ENCODE measurements at regions not wholly inside any gene's neighbourhood (a gene's known extent, or its start where the extent isn't known, plus 50 kb on each side); places are given as distances from the start of the nearest gene placed in this dataset.

DNA sequence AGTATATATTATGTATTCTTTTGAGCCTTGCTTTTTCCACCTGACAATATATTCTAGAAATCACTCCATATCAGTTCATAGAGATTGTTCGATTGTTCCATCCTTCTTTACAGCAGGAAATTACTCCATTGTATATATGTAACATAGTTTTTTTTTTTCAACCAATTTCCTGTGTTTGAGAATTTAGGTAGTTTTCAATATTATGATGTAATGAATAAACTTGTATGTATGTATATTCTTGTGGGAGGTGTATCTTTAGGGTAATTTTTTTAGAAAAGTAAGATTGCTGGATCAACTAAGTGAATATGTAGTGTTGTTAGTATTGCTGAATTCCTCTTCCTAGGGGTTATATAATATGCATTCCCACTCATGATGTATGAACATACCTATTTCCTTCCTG lies 165.9 kb upstream of the PITX1 start:
- Mint-ChIP-seq H3K4me1 (peaks cover 0 to 4% (median 0%) of the 10 kb centered on the region in 7 donors), H3K9me3 (peaks cover 3 to 28% (median 18%) of the 10 kb centered on the region in 11 donors), H3K27me3 (peaks cover 23 to 74% (median 40%) of the 10 kb centered on the region in 5 donors), H3K27ac (no peak overlapping the region), H3K36me3 (peaks cover 0 to 7% (median 6%) of the 10 kb centered on the region in 5 donors), H3K4me3 (no peak overlapping the region)
- ChIA-PET POLR2A (no interaction called here), CTCF (no interaction called here)
- Histone ChIP-seq H3K36me3 (ENCODE audit: control insufficient read depth in 2 of 3, insufficient read depth in 3 of 3, low read length in 3 of 3) (no peaks in the 10 kb centered on the region), H3K27me3 (ENCODE audit: control insufficient read depth in 2 of 2, insufficient read depth in 2 of 2, low read length in 2 of 2) (no peaks in the 10 kb centered on the region), H3K9me3 (ENCODE audit: control insufficient read depth in 2 of 3, low read length in 3 of 3) (peaks cover 0 to 13% (median 0%) of the 10 kb centered on the region in 3 experiments), H3K4me3 (ENCODE audit: low read length) (no peak overlapping the region), H3K4me1 (ENCODE audit: control insufficient read depth in 2 of 2, insufficient read depth in 2 of 2, low read length in 2 of 2) (no peaks in the 10 kb centered on the region), H3K27ac (ENCODE audit: low read depth, low read length) (no peak overlapping the region)
- ATAC-seq (no peak), DNase-seq (no peak)
- intact Hi-C loops (cut with micrococcal nuclease) = loop anchor here in 1 of 2 donors (10.0 kb wide), 1 partner anchor 345 kb away; no protein-coding TSS in a partner anchor

DNA sequence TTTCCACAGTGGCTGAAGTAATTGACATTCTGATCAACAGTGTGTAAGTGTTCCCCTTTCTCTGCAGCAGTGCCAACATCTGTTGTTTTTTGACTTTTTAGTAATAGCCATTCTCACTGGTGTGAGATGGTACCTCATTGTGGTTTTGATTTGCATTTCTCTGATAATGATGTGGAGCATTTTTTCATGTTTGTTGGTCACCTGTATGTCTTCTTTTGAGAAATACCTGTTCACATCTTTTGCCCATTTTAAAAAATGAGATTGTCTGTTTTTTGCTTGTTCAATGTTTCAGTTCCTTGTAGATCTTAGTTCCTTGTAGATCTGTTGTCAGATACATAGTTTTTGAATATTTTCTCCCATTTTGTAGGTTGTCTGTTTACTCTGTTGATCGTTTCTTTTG lies 162.5 kb upstream of the PITX1 start:
- ChIA-PET POLR2A (no interaction called here), CTCF (no interaction called here)
- Mint-ChIP-seq H3K4me3 (no peak overlapping the region), H3K27me3 (peaks cover 10 to 81% (median 20%) of the 10 kb centered on the region in 5 donors), H3K9me3 (peaks cover 0 to 3% (median 0%) of the 10 kb centered on the region in 11 donors), H3K4me1 (no peaks in the 10 kb centered on the region), H3K36me3 (no peaks in the 10 kb centered on the region), H3K27ac (no peak overlapping the region)
- Histone ChIP-seq H3K36me3 (ENCODE audit: control insufficient read depth in 2 of 3, insufficient read depth in 3 of 3, low read length in 3 of 3) (no peaks in the 10 kb centered on the region), H3K9me3 (ENCODE audit: control insufficient read depth in 2 of 3, low read length in 3 of 3) (no peaks in the 10 kb centered on the region), H3K4me1 (ENCODE audit: control insufficient read depth in 2 of 2, insufficient read depth in 2 of 2, low read length in 2 of 2) (no peaks in the 10 kb centered on the region), H3K27me3 (ENCODE audit: control insufficient read depth in 2 of 2, insufficient read depth in 2 of 2, low read length in 2 of 2) (no peaks in the 10 kb centered on the region), H3K4me3 (ENCODE audit: low read length) (no peak overlapping the region), H3K27ac (ENCODE audit: low read depth, low read length) (no peak overlapping the region)
- DNase-seq = no peak
- intact Hi-C loops (cut with micrococcal nuclease) = loop anchor here in 1 of 2 donors (10.0 kb wide), 1 partner anchor 342 kb away; no protein-coding TSS in a partner anchor
- ATAC-seq = no peak

DNA sequence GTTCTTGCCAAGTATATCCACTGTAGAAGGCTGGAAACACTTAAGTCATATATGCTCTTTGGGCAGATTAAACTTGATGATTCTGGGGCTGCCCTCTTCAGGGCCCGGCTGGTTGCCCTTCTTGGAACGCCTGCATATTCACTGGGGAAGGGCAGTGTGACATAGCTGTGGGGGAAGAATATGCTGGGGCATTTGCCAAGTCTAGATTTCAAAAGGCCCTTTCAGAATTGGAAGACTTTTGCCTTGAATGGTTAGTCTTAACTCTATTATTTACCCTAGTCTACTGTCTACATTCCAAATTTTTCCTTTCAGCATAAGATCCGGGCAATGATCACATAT lies 161.2 kb upstream of the PITX1 start:
- no peak overlapping the region for H3K4me3 ChIP-seq (ENCODE audit: low read length)
- Mint-ChIP-seq H3K4me1 (peaks cover 0 to 8% (median 2%) of the 10 kb centered on the region in 7 donors), H3K36me3 (no peaks in the 10 kb centered on the region), H3K27ac (no peak overlapping the region), H3K4me3 (no peak overlapping the region), H3K9me3 (peaks cover 0 to 3% (median 0%) of the 10 kb centered on the region in 11 donors), H3K27me3 (peaks cover 14 to 83% (median 24%) of the 10 kb centered on the region in 5 donors)
- DNase-seq (no peak), ATAC-seq (no peak)
- ChIA-PET CTCF (no interaction called here), POLR2A (no interaction called here)
- no peaks in the 10 kb centered on the region for H3K36me3 ChIP-seq (ENCODE audit: control insufficient read depth in 2 of 3, insufficient read depth in 3 of 3, low read length in 3 of 3)
- no peaks in the 10 kb centered on the region for H3K9me3 ChIP-seq (ENCODE audit: control insufficient read depth in 2 of 3, low read length in 3 of 3)
- H3K27me3 ChIP-seq (ENCODE audit: control insufficient read depth in 2 of 2, insufficient read depth in 2 of 2, low read length in 2 of 2) = no peaks in the 10 kb centered on the region
- no peak overlapping the region for H3K27ac ChIP-seq (ENCODE audit: low read depth, low read length)
- intact Hi-C loops (cut with micrococcal nuclease) = loop anchor here in 1 of 2 donors (10.0 kb wide), 1 partner anchor 340 kb away; no protein-coding TSS in a partner anchor
- peaks cover 0 to 7% of the 10 kb centered on the region in 2 donors for H3K4me1 ChIP-seq (ENCODE audit: control insufficient read depth in 2 of 2, insufficient read depth in 2 of 2, low read length in 2 of 2)

DNA sequence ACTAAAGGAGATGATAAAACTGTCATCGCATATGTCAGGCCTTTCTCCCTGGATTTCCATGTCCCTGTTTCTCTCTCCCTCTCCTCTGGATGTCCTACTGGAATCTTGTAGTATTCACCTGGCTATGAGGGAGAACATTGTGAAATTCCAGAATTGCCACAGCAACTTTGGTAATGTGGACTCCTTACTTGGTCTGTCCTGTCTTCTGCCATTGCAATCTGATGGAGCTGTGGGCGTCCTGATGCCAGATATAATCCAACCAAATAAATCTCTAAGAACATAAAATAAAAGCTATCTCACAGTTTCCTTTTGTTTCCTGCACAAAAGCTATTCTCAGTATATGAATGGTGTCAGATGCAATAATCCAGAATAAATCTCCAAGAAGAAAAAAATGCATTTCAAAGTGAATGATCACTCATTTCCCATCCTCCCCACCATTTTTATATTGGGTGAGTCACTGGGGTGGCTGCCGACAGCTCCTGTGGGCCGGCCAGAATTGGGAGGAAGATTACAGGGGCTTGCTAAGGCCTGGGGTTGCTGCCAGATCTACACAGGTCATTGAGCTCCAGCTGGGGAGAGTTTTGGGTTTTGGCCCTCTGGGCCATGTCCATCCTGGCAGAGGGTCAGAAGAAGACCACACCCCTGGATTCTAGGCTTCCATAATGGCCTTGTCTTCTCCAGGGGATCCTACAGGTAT lies 160.7 kb upstream of the PITX1 start:
- Mint-ChIP-seq H3K27me3 (peaks cover 19 to 83% (median 24%) of the 10 kb centered on the region in 5 donors), H3K27ac (no peak overlapping the region), H3K9me3 (peaks cover 0 to 3% (median 0%) of the 10 kb centered on the region in 11 donors), H3K4me3 (no peak overlapping the region), H3K36me3 (no peaks in the 10 kb centered on the region), H3K4me1 (peaks cover 0 to 8% (median 2%) of the 10 kb centered on the region in 7 donors)
- intact Hi-C loops (cut with micrococcal nuclease) = loop anchor here (5.0 to 10.0 kb wide), 3 partner anchors 287 to 412 kb away; partner anchors contain the start of gene PCBD2 (in 1 of the 2)
- Histone ChIP-seq H3K9me3 (ENCODE audit: control insufficient read depth in 2 of 3, low read length in 3 of 3) (no peaks in the 10 kb centered on the region), H3K4me3 (ENCODE audit: low read length) (no peak overlapping the region), H3K27me3 (ENCODE audit: control insufficient read depth in 2 of 2, insufficient read depth in 2 of 2, low read length in 2 of 2) (no peaks in the 10 kb centered on the region), H3K4me1 (ENCODE audit: control insufficient read depth in 2 of 2, insufficient read depth in 2 of 2, low read length in 2 of 2) (peaks cover 0 to 7% of the 10 kb centered on the region in 2 donors), H3K27ac (ENCODE audit: low read depth, low read length) (no peak overlapping the region), H3K36me3 (ENCODE audit: control insufficient read depth in 2 of 3, insufficient read depth in 3 of 3, low read length in 3 of 3) (no peaks in the 10 kb centered on the region)
- DNase-seq = no peak
- ChIA-PET POLR2A (no interaction called here), CTCF (no interaction called here)
- no peak for ATAC-seq

DNA sequence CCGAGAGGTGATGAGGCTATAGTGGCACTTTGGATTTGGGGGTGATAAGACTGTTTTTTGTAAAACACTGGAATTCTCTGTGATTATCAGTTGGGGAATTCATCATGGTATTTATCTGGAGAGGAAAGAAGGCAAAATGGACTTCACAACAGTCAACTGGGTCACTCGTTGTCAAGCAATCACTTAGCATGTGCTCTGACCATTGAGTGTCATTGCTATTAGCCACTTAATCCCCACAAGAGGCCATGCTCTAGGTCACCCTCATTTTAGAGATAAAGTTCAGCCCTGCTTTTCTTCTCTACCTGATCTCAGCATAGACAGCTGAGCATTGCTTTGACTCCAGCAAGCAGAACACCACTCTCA lies 160.1 kb upstream of the PITX1 start:
- peaks cover 0 to 8% (median 2%) of the 10 kb centered on the region in 7 donors for H3K4me1 Mint-ChIP-seq
- H3K27ac Mint-ChIP-seq = no peak overlapping the region
- ChIA-PET CTCF (no interaction called here), POLR2A (no interaction called here)
- peaks cover 21 to 82% (median 26%) of the 10 kb centered on the region in 5 donors for H3K27me3 Mint-ChIP-seq
- Histone ChIP-seq H3K4me3 (ENCODE audit: low read length) (no peak overlapping the region), H3K9me3 (ENCODE audit: control insufficient read depth in 2 of 3, low read length in 3 of 3) (no peaks in the 10 kb centered on the region), H3K27me3 (ENCODE audit: control insufficient read depth in 2 of 2, insufficient read depth in 2 of 2, low read length in 2 of 2) (no peaks in the 10 kb centered on the region), H3K4me1 (ENCODE audit: control insufficient read depth in 2 of 2, insufficient read depth in 2 of 2, low read length in 2 of 2) (peaks cover 0 to 7% of the 10 kb centered on the region in 2 donors), H3K27ac (ENCODE audit: low read depth, low read length) (no peak overlapping the region), H3K36me3 (ENCODE audit: control insufficient read depth in 2 of 3, insufficient read depth in 3 of 3, low read length in 3 of 3) (no peaks in the 10 kb centered on the region)
- ATAC-seq (no peak), DNase-seq (no peak)
- no peak overlapping the region for H3K4me3 Mint-ChIP-seq
- H3K36me3 Mint-ChIP-seq = no peaks in the 10 kb centered on the region
- peaks cover 0 to 3% (median 0%) of the 10 kb centered on the region in 11 donors for H3K9me3 Mint-ChIP-seq
- intact Hi-C loops (cut with micrococcal nuclease) = loop anchor here (5.0 to 10.0 kb wide), 3 partner anchors 287 to 412 kb away; partner anchors contain the start of gene PCBD2 (in 1 of the 2)

DNA sequence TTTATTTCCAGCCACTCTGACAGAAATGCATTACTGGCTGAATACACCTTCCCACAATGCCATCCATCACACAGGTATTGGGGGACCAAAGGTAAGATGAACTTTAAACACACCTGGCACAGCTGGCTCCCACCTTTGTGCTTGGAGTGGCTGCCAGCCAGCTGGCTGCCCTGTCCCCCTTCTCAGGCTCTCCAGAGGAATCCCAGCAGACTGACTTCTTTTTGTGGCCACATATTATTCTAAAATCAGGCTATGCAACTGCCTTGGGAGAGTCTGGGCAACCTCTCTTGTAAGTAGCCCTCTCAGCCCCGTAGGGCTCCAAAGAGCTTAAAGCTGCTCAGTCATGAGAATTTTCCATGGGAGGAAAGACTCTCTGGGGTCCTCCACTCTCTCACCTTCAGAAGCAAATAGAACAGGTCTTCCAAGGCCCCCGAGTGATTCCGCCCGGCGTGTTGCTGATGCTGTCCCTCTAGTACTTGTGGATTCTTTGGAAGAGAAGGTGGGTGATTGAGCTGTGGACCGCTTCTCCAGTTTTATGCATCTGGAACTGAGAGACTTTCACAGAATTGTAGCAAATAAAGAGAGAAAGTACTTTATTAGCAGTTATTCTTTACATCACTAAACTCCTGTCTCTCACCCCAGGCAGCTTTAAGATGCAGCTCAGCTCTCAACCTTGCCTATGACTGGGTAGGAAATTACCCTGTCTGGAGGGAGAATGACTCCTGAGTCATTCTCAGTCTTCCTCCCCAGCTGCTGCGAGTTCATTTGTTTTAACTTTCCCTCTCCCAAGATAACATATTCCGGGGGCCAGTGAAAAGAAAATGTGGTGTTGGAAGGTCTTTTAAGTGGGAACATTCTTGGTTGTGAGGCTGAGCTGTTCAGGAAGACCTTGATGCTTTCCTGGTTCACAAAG lies 159.4 kb upstream of the PITX1 start:
- peaks cover 20 to 82% (median 30%) of the 10 kb centered on the region in 5 donors for H3K27me3 Mint-ChIP-seq
- ATAC-seq (no peak), DNase-seq (no peak)
- no peaks in the 10 kb centered on the region for H3K9me3 ChIP-seq (ENCODE audit: control insufficient read depth in 2 of 3, low read length in 3 of 3)
- no peak overlapping the region for H3K27ac Mint-ChIP-seq
- H3K9me3 Mint-ChIP-seq = peaks cover 0 to 3% (median 0%) of the 10 kb centered on the region in 11 donors
- H3K4me3 Mint-ChIP-seq = no peak overlapping the region
- no peaks in the 10 kb centered on the region for H3K36me3 Mint-ChIP-seq
- H3K4me3 ChIP-seq (ENCODE audit: low read length) = no peak overlapping the region
- ChIA-PET CTCF (no interaction called here), POLR2A (no interaction called here)
- H3K4me1 ChIP-seq (ENCODE audit: control insufficient read depth in 2 of 2, insufficient read depth in 2 of 2, low read length in 2 of 2) = peaks cover 0 to 7% of the 10 kb centered on the region in 2 donors
- no peaks in the 10 kb centered on the region for H3K27me3 ChIP-seq (ENCODE audit: control insufficient read depth in 2 of 2, insufficient read depth in 2 of 2, low read length in 2 of 2)
- H3K4me1 Mint-ChIP-seq = peaks cover 0 to 8% (median 2%) of the 10 kb centered on the region in 7 donors
- H3K36me3 ChIP-seq (ENCODE audit: control insufficient read depth in 2 of 3, insufficient read depth in 3 of 3, low read length in 3 of 3) = no peaks in the 10 kb centered on the region
- H3K27ac ChIP-seq (ENCODE audit: low read depth, low read length) = no peak overlapping the region
- intact Hi-C loops (cut with micrococcal nuclease) = loop anchor here (5.0 to 10.0 kb wide), 3 partner anchors 286 to 411 kb away; partner anchors contain the start of gene PCBD2 (in 1 of the 2)

Measured in naive thymus-derived CD4-positive, alpha-beta T cell (primary cell).